CD4-positive, alpha-beta T cell treated with Interleukin-15 for 4 hours (primary cell): ENCODE measurements at regions not wholly inside any gene's neighbourhood (a gene's known extent, or its start where the extent isn't known, plus 50 kb on each side); places are given as distances from the start of the nearest gene placed in this dataset.

Experiments
- DNase-seq: peaks from one replicate; pipeline ENCODE4 v3.0.0-alpha.2; 2020; ENCODE audit warnings: low spot score

DNA sequence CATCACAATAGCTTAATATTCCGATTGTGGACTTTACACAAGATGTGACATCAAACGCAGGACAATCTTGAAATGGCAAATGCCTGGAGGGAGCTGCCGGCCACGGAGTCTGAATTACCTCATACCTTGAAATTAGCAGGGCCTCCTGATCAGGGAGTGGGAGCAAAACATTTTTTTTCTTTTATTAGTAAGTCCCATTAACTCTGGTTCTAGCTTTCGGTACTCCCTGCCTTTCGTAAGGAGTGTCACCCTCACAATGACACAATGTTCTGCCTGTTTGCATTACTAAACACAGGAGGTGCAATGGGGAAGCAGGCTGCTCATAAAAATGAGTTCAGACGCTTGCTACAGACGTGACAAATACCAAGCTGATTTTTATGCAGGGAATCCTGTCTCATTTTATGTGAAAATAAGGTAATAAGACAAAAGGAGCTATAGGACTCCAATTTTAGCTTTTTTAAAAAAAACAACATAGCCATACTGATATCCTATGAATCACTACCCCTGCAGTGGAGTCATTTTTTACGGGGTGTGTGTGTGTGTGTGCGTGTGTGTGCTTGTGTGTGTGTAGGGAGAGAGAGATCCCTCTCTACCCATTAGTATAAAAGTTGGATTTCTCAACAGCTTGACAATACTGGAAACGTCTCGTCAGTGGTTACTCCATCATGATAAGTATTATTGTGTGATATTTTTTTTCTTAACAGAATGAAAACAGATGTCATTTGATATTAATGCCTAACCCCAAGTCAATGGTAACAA lies 205.1 kb upstream of the RUNX1 start:
- no peak for DNase-seq

- DNase-seq = no peak
Observed at GRCh38 chr21:35252831-35253230, 203.7 kb upstream of the RUNX1 start.

DNA sequence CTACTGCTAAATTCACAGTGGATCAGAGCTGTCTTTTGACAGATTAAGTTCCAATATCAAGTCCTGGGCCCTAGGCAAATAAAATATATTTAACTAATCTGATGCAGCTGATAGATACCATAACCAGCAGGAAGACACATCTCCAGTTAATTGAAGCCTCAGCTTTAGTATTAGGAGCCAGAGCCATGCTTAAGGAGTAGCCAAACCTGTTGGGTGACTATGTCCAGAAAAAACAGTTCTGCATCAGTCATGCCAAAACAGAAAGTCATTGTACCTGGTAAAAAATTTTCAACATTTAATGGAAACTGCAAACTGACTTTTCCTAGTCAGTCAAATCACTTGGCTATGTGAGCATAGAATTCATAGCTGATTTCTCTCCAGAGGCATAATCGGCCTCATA lies 200.5 kb upstream of the RUNX1 start:
- no peak for DNase-seq

GRCh38 chr21:35245879-35246278 lies 196.8 kb upstream of the RUNX1 start:
- no peak for DNase-seq

DNA sequence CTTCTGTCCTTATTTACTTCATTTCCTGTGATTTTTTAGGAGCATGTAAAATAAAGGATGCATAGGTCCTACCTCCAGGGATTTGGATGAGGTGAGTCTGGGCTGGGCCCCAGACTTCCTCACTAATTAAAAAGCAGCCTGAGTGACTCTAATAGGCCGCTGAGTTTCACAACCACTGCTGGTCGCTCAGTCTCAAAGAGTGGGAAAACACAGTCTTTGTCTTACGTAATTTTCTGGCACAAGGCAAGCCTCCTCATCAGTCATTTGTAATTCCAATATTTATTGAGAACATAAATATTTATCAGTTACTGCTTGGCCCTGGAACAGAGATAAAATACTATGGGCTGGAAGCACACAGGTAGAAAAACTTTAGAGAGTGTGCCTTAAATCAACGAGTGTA lies 195.4 kb upstream of the RUNX1 start:
- no peak for DNase-seq

GRCh38 chr21:35243171-35243570 lies 194.1 kb upstream of the RUNX1 start:
- no peak for DNase-seq

DNA sequence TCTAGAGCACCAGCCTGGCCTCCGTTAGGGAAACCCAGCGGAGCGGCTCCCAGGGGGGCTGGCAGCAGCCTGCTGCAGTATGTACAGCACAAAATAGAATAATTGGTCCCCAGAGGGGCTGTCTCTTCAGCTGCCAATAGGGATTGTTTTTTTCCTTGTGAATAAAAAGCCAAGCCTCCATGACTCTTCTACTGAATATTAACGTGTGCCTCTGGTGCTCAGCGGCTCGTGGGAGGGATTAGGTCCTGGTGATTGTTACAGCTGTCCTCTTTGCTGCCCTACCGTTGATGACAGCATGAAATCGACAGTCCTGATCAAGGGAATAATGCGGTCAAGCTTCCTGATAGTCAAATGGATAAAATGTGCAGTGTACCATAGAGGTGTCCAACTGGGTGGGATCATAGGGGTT lies 190.7 kb upstream of the RUNX1 start:
- no peak for DNase-seq

DNA sequence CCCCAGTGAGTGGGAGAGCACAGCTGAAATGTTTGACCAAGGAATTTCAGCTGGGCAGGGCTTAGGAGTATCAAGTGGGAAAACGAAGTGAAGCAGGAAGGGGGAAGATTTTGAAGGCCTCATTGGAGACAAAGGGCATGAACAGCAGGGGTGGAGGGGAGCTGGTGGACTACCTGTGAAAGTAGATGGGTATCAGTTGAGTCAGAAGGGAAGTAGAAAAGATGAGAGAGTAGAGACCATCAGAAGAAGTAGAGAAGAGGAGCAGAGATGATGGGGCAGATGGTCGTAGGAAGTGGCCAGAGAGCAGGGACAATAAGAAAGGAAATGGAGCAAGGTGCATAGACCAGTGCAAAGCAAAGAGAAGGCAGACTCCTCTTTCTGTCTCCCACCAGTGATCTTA lies 189.0 kb upstream of the RUNX1 start:
- no peak for DNase-seq

DNA sequence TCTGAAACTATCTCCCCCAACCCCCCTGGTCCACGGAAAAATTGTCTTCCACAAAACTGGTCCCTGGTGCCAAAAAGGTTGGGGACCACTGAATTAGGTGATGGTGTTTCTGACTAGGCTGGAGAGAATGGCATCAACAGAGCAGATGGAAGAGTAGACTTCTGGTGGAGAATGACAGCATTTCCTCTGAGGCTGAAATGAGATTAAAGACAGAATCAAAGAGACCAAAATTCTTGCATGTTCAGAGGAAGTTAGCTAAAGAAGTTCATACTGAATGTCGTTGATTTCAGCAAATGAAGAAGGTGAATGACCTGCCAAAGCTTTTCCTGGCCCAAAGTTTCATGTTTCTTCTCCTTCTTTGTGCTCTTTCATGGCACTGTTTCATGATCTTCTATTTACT lies 188.2 kb upstream of the RUNX1 start:
- no peak for DNase-seq

- no peak for DNase-seq
Observed at GRCh38 chr21:35236090-35236489, 187.0 kb upstream of the RUNX1 start.

DNA sequence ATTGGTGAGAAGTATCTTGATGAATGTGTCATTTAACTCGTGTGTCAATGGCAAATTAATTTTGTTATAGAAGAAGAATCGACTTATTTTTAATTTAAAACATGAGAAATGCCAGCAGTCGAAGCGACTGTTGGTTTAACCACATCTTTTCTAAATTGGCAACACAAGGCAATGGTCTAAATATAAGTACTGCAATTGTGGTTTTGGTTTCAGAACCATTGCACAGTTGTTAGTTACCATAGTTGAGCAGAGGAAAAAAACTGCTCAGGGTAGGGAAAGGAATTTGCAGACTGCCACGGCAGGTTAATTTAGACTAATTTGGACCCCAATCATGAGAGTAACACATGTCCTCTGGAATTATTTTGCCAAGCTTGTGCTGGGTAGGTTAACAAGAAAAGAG lies 185.6 kb upstream of the RUNX1 start:
- DNase-seq = no peak

- no peak for DNase-seq
Observed at GRCh38 chr21:35233756-35234155, 184.7 kb upstream of the RUNX1 start.

- no peak for DNase-seq
Observed at GRCh38 chr21:35232545-35233176, 183.6 kb upstream of the RUNX1 start.

GRCh38 chr21:35231090-35231489 lies 182.0 kb upstream of the RUNX1 start:
- no peak for DNase-seq

GRCh38 chr21:35229290-35229689 lies 180.2 kb upstream of the RUNX1 start:
- DNase-seq = no peak

GRCh38 chr21:35227786-35228185 lies 178.7 kb upstream of the RUNX1 start:
- no peak for DNase-seq

GRCh38 chr21:35226968-35227744 lies 178.1 kb upstream of the RUNX1 start:
- DNase-seq = peak; percentile 51

DNA sequence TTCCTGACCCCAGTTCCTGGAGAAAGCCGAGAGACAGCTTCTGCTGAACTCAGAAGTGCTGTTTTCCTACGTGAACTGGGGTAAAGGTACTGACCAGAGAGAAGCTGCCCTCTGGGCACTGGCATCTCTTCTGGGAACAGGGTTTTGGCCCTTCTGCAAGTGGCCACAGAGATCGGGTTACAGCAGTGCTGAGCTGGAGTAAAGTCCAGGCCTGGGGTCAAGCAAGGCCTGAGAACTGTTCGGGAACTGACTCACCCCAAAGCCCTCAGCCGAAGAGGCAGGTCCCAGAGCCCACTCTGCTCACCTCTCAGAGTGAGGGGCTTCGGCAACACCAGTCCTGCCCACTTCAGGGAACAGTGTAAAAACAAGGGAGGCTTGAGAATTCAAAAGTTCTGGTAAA lies 177.2 kb upstream of the RUNX1 start:
- DNase-seq = no peak

DNA sequence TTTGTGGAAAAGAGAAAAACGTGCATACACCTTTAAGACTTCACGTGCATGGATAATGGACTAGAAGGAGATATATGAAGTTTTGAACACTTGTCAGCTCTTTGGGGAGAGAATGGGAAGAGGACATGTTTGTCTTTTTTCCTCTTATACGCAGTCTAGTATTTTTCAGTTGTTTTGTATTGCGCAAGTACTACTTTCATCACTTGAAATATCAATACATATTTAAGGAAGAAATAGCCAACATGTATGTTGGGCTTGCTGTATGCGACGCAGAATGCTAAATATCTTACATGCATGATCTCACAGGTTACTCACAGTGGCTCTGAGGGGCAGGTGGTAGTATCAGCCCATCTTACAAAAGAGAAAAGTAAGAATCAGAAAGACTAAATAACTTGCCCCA lies 176.5 kb upstream of the RUNX1 start:
- no peak for DNase-seq

- no peak for DNase-seq
Observed at GRCh38 chr21:35223480-35224156, 174.5 kb upstream of the RUNX1 start.

DNA sequence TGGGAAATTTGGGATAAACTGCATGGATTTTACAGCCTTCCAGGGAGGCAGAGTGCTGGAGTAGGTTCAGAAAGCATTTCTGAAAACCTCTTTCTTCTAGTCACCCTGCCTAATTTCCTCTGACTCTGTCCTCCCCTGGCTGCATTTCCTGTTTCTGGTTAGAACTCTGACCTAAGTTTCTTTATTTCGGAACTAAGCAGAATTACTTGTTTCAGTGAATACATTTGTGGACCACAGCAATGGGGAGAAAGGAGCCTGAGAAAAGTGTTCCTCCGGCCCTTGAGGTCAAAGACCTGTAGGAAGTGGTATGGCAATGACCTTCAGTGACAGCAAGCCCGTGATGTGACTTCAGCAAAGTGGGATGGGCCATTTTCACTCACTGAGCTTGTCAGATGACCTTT lies 173.4 kb upstream of the RUNX1 start:
- DNase-seq = peak; percentile 5

GRCh38 chr21:35222021-35222420 lies 172.9 kb upstream of the RUNX1 start:
- DNase-seq = no peak

- DNase-seq = no peak
Observed at GRCh38 chr21:35220301-35220700, 171.2 kb upstream of the RUNX1 start.
